H9 (cell line): ENCODE measurements at regions not wholly inside any gene's neighbourhood (a gene's known extent, or its start where the extent isn't known, plus 50 kb on each side); places are given as distances from the start of the nearest gene placed in this dataset.

Experiments
- DNase-seq: peaks from one replicate; pipeline ENCODE4 v3.0.0-alpha.2; 2017
- H2AFZ ChIP-seq: one replicate; pipeline ENCODE4 v1.6.1; 2013; ENCODE audit warnings: mild to moderate bottlenecking, low read length, control low read depth, moderate library complexity
- H2AK5ac ChIP-seq: 2 replicates; pipeline ENCODE4 v1.6.1; 2013; ENCODE audit warnings: low read length, control low read depth, mixed read lengths; ENCODE audit not compliant: insufficient read length
- H2BK120ac ChIP-seq: one replicate; pipeline ENCODE4 v1.6.1; 2013; ENCODE audit warnings: low read depth, mild to moderate bottlenecking, low read length, control low read depth, inconsistent platforms; ENCODE audit not compliant: poor library complexity, severe bottlenecking
- H2BK12ac ChIP-seq: 2 replicates; pipeline ENCODE4 v1.6.1; 2013; ENCODE audit warnings: low read length, control low read depth, mixed read lengths, low read depth; ENCODE audit not compliant: insufficient read length
- H2BK15ac ChIP-seq: 2 replicates; pipeline ENCODE4 v1.6.1; 2013; ENCODE audit warnings: low read depth, low read length, control low read depth
- H2BK20ac ChIP-seq: one replicate; pipeline ENCODE4 v1.6.1; 2013; ENCODE audit warnings: low read depth, mild to moderate bottlenecking, low read length, control low read depth, inconsistent platforms; ENCODE audit not compliant: poor library complexity, severe bottlenecking
- H2BK5ac ChIP-seq: 2 replicates; pipeline ENCODE4 v1.6.1; 2013; ENCODE audit warnings: low read length, control low read depth, mixed read lengths; ENCODE audit not compliant: insufficient read length
- H3K14ac ChIP-seq: 2 replicates; pipeline ENCODE4 v1.6.1; 2013; ENCODE audit warnings: low read length, control low read depth; ENCODE audit not compliant: insufficient read depth
- H3K18ac ChIP-seq: 2 replicates; pipeline ENCODE4 v1.6.1; 2013; ENCODE audit warnings: low read depth, mild to moderate bottlenecking, mixed read lengths, low read length, control low read depth; ENCODE audit not compliant: insufficient read length
- H3K23ac ChIP-seq: 2 replicates; pipeline ENCODE4 v1.6.1; 2013; ENCODE audit warnings: low read length, control low read depth, mixed read lengths, low read depth; ENCODE audit not compliant: insufficient read length
- H3K23me2 ChIP-seq: 2 replicates; pipeline ENCODE4 v1.6.1; 2013; ENCODE audit warnings: low read depth, mild to moderate bottlenecking, mixed read lengths, low read length, control low read depth; ENCODE audit not compliant: insufficient read length, poor library complexity, severe bottlenecking
- H3K27ac ChIP-seq: 2 replicates; pipeline ENCODE4 v1.5.1; 2013; ENCODE audit warnings: low read length, control low read depth, mixed read lengths, low read depth; ENCODE audit not compliant: insufficient read length
- H3K27me3 ChIP-seq: 2 replicates; pipeline ENCODE4 v1.6.1; 2013; ENCODE audit warnings: low read length, control low read depth, inconsistent platforms; ENCODE audit not compliant: insufficient read depth
- H3K4ac ChIP-seq: 2 replicates; pipeline ENCODE4 v1.6.1; 2013; ENCODE audit warnings: low read depth, mild to moderate bottlenecking, control low read depth, inconsistent platforms, low read length, moderate library complexity
- H3K4me1 ChIP-seq: 2 replicates; pipeline ENCODE4 v1.6.1; 2013; ENCODE audit warnings: low read length, control low read depth, inconsistent platforms; ENCODE audit not compliant: insufficient read depth
- H3K4me2 ChIP-seq: 2 replicates; pipeline ENCODE4 v1.6.1; 2013; ENCODE audit warnings: low read length, control low read depth, mixed read lengths; ENCODE audit not compliant: insufficient read length, insufficient read depth
- H3K56ac ChIP-seq: 2 replicates; pipeline ENCODE4 v1.6.1; 2013; ENCODE audit warnings: low read depth, mild to moderate bottlenecking, mixed read lengths, low read length, control low read depth; ENCODE audit not compliant: insufficient read length
- H3K79me1 ChIP-seq: 2 replicates; pipeline ENCODE4 v1.6.1; 2013; ENCODE audit warnings: low read depth, mild to moderate bottlenecking, moderate library complexity, low read length, control low read depth, inconsistent platforms; ENCODE audit not compliant: insufficient read depth, poor library complexity, severe bottlenecking
- H3K79me2 ChIP-seq: 2 replicates; pipeline ENCODE4 v1.6.1; 2013; ENCODE audit warnings: low read length, control low read depth, inconsistent platforms; ENCODE audit not compliant: insufficient read depth
- H3K9ac ChIP-seq: 2 replicates; pipeline ENCODE4 v1.6.1; 2013; ENCODE audit warnings: low read length, control low read depth, mixed read lengths; ENCODE audit not compliant: insufficient read length; ENCODE audit errors: extremely low read depth
- H3K9me3 ChIP-seq: one replicate; pipeline ENCODE4 v1.6.1; 2013; ENCODE audit warnings: low read depth, low read length, inconsistent platforms; ENCODE audit not compliant: control insufficient read depth
- H3T11ph ChIP-seq: one replicate; pipeline ENCODE4 v1.6.1; 2013; ENCODE audit warnings: mild to moderate bottlenecking, low read length, control low read depth, inconsistent platforms
- H4K20me1 ChIP-seq: one replicate; pipeline ENCODE4 v1.6.1; 2013; ENCODE audit not compliant: control insufficient read depth, insufficient read length, insufficient read depth
- H4K5ac ChIP-seq: 2 replicates; pipeline ENCODE4 v1.6.1; 2013; ENCODE audit warnings: low read depth, mild to moderate bottlenecking, mixed read lengths, low read length, control low read depth; ENCODE audit not compliant: insufficient read length
- H4K8ac ChIP-seq: replicated peaks from 2 replicates; pipeline ENCODE4 v1.6.1; 2013; ENCODE audit warnings: low read length, control low read depth, mixed read lengths, low read depth; ENCODE audit not compliant: insufficient read length
- H4K91ac ChIP-seq: 2 replicates; pipeline ENCODE4 v1.6.1; 2013; ENCODE audit warnings: low read depth, mild to moderate bottlenecking, moderate library complexity, mixed read lengths, low read length, control low read depth; ENCODE audit not compliant: insufficient read length
- H3K27ac Mint-ChIP-seq, 3 experiments: 2 replicates in 2 of 3; 3 replicates in 1 of 3; pipeline ENCODE4 v1.8.0; 2020 to 2021; ENCODE audit warnings: mixed read lengths in 3 of 3, mild to moderate bottlenecking in 1 of 3, moderate library complexity in 1 of 3
- H3K27me3 Mint-ChIP-seq: 2 replicates; pipeline ENCODE4 v1.8.0; 2021; ENCODE audit warnings: low read depth, mild to moderate bottlenecking, moderate library complexity, mixed read lengths
- H3K36me3 Mint-ChIP-seq, 3 experiments: 2 replicates in 2 of 3; 3 replicates in 1 of 3; pipeline ENCODE4 v1.8.0; 2020 to 2021; ENCODE audit warnings: low read depth in 3 of 3, mixed read lengths in 3 of 3; ENCODE audit not compliant: insufficient read depth in 1 of 3
- H3K4me1 Mint-ChIP-seq, 2 experiments: 2 replicates each; pipeline ENCODE4 v1.8.0; 2020; ENCODE audit warnings: mixed read lengths in 2 of 2
- H3K4me3 Mint-ChIP-seq, 2 experiments: 2 replicates in 1 of 2; 3 replicates in 1 of 2; pipeline ENCODE4 v1.8.0; 2020 to 2021; ENCODE audit warnings: mild to moderate bottlenecking in 2 of 2, mixed read lengths in 2 of 2, moderate library complexity in 1 of 2
- H3K9me3 Mint-ChIP-seq, 2 experiments: 2 replicates in 1 of 2; 3 replicates in 1 of 2; pipeline ENCODE4 v1.8.0; 2020; ENCODE audit warnings: mild to moderate bottlenecking in 2 of 2, mixed read lengths in 2 of 2, moderate library complexity in 1 of 2
- WGBS: extraction: QIAGEN DNeasy Blood & Tissue Kit; methylation state at CpG from one replicate; pipeline ENCODE4 v1.1.7; 2013; ENCODE audit warnings: missing lambda C conversion rate, low lambda C conversion rate, mixed read lengths; ENCODE audit not compliant: insufficient read length; ENCODE audit errors: extremely low coverage; 5-methylcytosine and 5-hydroxymethylcytosine counted together
- TF ChIP-seq, protein P1 (sequence below): fragments of 200-600 bp; sonication (generic); conservative IDR thresholded peaks from 3 replicates; pipeline ENCODE4 v1.8.0; 2021; ENCODE audit warnings: antibody characterized with exemption, mild to moderate bottlenecking

DNA sequence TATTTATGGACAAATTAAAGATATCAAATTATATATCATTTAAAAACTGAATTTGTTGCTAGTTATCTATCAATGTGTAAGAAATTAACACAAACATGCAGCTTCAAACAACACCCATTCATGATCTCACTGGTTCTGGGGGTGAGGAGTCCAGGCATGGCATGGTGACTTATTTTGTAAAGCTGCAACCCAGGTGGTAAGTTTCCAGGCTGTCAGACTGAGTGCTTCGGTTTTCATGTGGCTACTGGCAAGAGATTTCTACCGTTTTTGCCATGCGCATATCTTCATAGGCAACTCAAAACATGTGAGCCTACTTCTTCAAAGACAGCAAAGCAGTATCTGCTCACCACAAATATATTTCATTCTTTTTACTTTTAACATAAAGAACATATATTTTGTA, 364.3 kb upstream of the BCHE start:
- H2AK5ac ChIP-seq: no peak overlapping the region
- H3K79me1 ChIP-seq: no peaks in the 10 kb centered on the region
- H3K27me3 Mint-ChIP-seq: no peaks in the 10 kb centered on the region
- no peak overlapping the region; a peak in 1 of 7 replicates for H3K27ac Mint-ChIP-seq
- no peak overlapping the region for H3K23ac ChIP-seq
- no peaks in the 10 kb centered on the region for H3K9me3 ChIP-seq
- no peak overlapping the region for H3T11ph ChIP-seq
- no peaks in the 10 kb centered on the region for H4K20me1 ChIP-seq
- H2BK5ac ChIP-seq: no peak overlapping the region
- H2BK120ac ChIP-seq: no peak overlapping the region
- no peaks in the 10 kb centered on the region for H3K4me1 ChIP-seq
- no peak overlapping the region for H2BK15ac ChIP-seq
- peaks cover 0 to 4% of the 10 kb centered on the region in 2 experiments; a peak in 1 of 4 replicates for H3K4me1 Mint-ChIP-seq
- no peak overlapping the region for H4K5ac ChIP-seq
- TF ChIP-seq, protein P1, sequence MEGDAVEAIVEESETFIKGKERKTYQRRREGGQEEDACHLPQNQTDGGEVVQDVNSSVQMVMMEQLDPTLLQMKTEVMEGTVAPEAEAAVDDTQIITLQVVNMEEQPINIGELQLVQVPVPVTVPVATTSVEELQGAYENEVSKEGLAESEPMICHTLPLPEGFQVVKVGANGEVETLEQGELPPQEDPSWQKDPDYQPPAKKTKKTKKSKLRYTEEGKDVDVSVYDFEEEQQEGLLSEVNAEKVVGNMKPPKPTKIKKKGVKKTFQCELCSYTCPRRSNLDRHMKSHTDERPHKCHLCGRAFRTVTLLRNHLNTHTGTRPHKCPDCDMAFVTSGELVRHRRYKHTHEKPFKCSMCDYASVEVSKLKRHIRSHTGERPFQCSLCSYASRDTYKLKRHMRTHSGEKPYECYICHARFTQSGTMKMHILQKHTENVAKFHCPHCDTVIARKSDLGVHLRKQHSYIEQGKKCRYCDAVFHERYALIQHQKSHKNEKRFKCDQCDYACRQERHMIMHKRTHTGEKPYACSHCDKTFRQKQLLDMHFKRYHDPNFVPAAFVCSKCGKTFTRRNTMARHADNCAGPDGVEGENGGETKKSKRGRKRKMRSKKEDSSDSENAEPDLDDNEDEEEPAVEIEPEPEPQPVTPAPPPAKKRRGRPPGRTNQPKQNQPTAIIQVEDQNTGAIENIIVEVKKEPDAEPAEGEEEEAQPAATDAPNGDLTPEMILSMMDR: no peak
- H3K18ac ChIP-seq: no peak overlapping the region
- no peak overlapping the region for H3K4me3 Mint-ChIP-seq
- H3K4me2 ChIP-seq: no peak overlapping the region
- no peak overlapping the region for H3K14ac ChIP-seq
- H4K8ac ChIP-seq: no peak overlapping the region
- H3K27me3 ChIP-seq: no peaks in the 10 kb centered on the region
- H3K36me3 Mint-ChIP-seq: no peaks in the 10 kb centered on the region
- no peak overlapping the region for H3K27ac ChIP-seq
- DNase-seq: no peak
- H3K79me2 ChIP-seq: no peaks in the 10 kb centered on the region
- no peak overlapping the region for H4K91ac ChIP-seq
- no peak overlapping the region for H3K4ac ChIP-seq
- no peak overlapping the region for H2AFZ ChIP-seq
- WGBS: no CpG with 5 or more reads among the region's 3 CpGs
- no peak overlapping the region for H2BK20ac ChIP-seq
- H3K9me3 Mint-ChIP-seq: peaks cover 3 to 6% of the 10 kb centered on the region in 2 experiments; a peak in 2 of 5 replicates
- H3K23me2 ChIP-seq: no peaks in the 10 kb centered on the region
- no peak overlapping the region for H3K56ac ChIP-seq
- no peak overlapping the region for H3K9ac ChIP-seq
- H2BK12ac ChIP-seq: no peak overlapping the region
